Left hindlimb (tissue), 1 donor: ENCODE measurements at regions not wholly inside any gene's neighbourhood (a gene's known extent, or its start where the extent isn't known, plus 50 kb on each side); places are given as distances from the start of the nearest gene placed in this dataset.
"Not testable (repeated sequence)": the region's sequence is repeated elsewhere in the genome, so short reads cannot be mapped to it uniquely, and the experiment has no call there.

ENCODE experiments used
- DNase-seq: peaks from one replicate; pipeline ENCODE4 v3.0.0-alpha.2; 2018

- no peak for DNase-seq
Observed at GRCh38 chr3:109806929-109807328, 469.6 kb upstream of the DPPA4 start.

GRCh38 chr3:109809513-109809912 lies 472.2 kb upstream of the DPPA4 start:
- DNase-seq = no peak

GRCh38 chr3:109818081-109818480 lies 480.7 kb upstream of the DPPA4 start:
- no peak for DNase-seq

- no peak for DNase-seq
Observed at GRCh38 chr3:109819734-109820133, 482.4 kb upstream of the DPPA4 start.

- no peak for DNase-seq
Observed at GRCh38 chr3:109825971-109826810, 488.8 kb upstream of the DPPA4 start.

GRCh38 chr3:109831403-109831802 lies 494.1 kb upstream of the DPPA4 start:
- no peak for DNase-seq

- DNase-seq = no peak
Observed at GRCh38 chr3:109835958-109836357, 498.6 kb upstream of the DPPA4 start.

- DNase-seq = no peak
Observed at GRCh38 chr3:109851854-109852253, 514.5 kb upstream of the DPPA4 start.

- DNase-seq = no peak
Observed at GRCh38 chr3:109852283-109852682, 514.9 kb upstream of the DPPA4 start.

GRCh38 chr3:109853077-109853731 lies 515.9 kb upstream of the DPPA4 start:
- DNase-seq = no peak

GRCh38 chr3:109863701-109864100 lies 526.4 kb upstream of the DPPA4 start:
- DNase-seq = no peak

- no peak for DNase-seq
Observed at GRCh38 chr3:109864452-109864851, 527.1 kb upstream of the DPPA4 start.

GRCh38 chr3:109869586-109869985 lies 532.2 kb upstream of the DPPA4 start:
- no peak for DNase-seq

GRCh38 chr3:109874896-109875708 lies 537.8 kb upstream of the DPPA4 start:
- no peak for DNase-seq

GRCh38 chr3:109877616-109878015 lies 540.3 kb upstream of the DPPA4 start:
- DNase-seq = not testable (repeated sequence)

- no peak for DNase-seq
Observed at GRCh38 chr3:109882144-109882543, 544.8 kb upstream of the DPPA4 start.

- no peak for DNase-seq
Observed at GRCh38 chr3:109887293-109887692, 549.9 kb upstream of the DPPA4 start.

- no peak for DNase-seq
Observed at GRCh38 chr3:109888026-109888425, 550.7 kb upstream of the DPPA4 start.

- DNase-seq = no peak
Observed at GRCh38 chr3:109897734-109898133, 560.4 kb upstream of the DPPA4 start.

- no peak for DNase-seq
Observed at GRCh38 chr3:109899925-109900324, 562.6 kb upstream of the DPPA4 start.

GRCh38 chr3:109900783-109901182 lies 563.4 kb upstream of the DPPA4 start:
- DNase-seq = no peak

GRCh38 chr3:109902549-109902948 lies 565.2 kb upstream of the DPPA4 start:
- no peak for DNase-seq

GRCh38 chr3:109903100-109903499 lies 565.8 kb upstream of the DPPA4 start:
- DNase-seq = no peak

GRCh38 chr3:109910772-109911171 lies 573.4 kb upstream of the DPPA4 start:
- no peak for DNase-seq
